K562 (cell line): ENCODE measurements at regions not wholly inside any gene's neighbourhood (a gene's known extent, or its start where the extent isn't known, plus 50 kb on each side); places are given as distances from the start of the nearest gene placed in this dataset.

ENCODE experiments used
- ATAC-seq: fragments of 200-7000 bp; cut with Tn5 transposase; 3 replicates; pipeline ENCODE4 v1.9.1; 2020; ENCODE audit warnings: moderate library complexity
- BruUV-seq: library from RNA; stranded (reverse); fragments of 400-500 nt; replicated peaks from 2 replicates; lab custom pipeline; 2021; lab: Mats Ljungman, UMichigan
- CTCF ChIA-PET: fragments of 300-600 bp; formaldehyde crosslinking; extraction: SDS; loops from one replicate; lab custom pipeline; 2021; ENCODE audit warnings: low intra/inter-chr PET ratio; lab: Yijun Ruan, JAX
- POLR2A ChIA-PET: fragments of 300-600, 350-650 bp; sonication (Branson Sonifier 250); formaldehyde crosslinking; extraction: SDS; loops from one replicate; lab custom pipeline; 2021; ENCODE audit warnings: antibody characterized with exemption, inconsistent platforms; lab: Yijun Ruan, JAX
- DNase-seq, 4 experiments: peaks; one replicate each; pipeline versions ENCODE4 v3.0.0 to v3.0.0-alpha.2; 2011 to 2018; ENCODE audit warnings: low spot score in 3 of 4, mixed read lengths in 3 of 4; ENCODE audit errors: extremely low read depth in 1 of 4
- FAIRE-seq: peaks from 2 replicates; lab custom pipeline; 2011; peaks lifted over from hg19 to GRCh38; lab: Jason Lieb, UNC
- H2AFZ ChIP-seq: 2 replicates; pipeline ENCODE4 v1.6.0; 2011; ENCODE audit warnings: low read depth, low read length, control low read depth, inconsistent platforms
- H3K27ac ChIP-seq: fragments of 200-600 bp; 3 replicates; pipeline ENCODE4 v1.8.0; 2011; ENCODE audit warnings: low read depth, mild to moderate bottlenecking, control low read depth, inconsistent platforms, low read length, moderate library complexity, mixed read lengths; ENCODE audit errors: extremely low read depth
- H3K27me3 ChIP-seq, 2 experiments: fragments of 300-600 bp in 1 of 2; 2 replicates in 1 of 2; 3 replicates in 1 of 2; pipeline versions ENCODE4 v1.6.0 to v1.8.0; 2011; ENCODE audit warnings: inconsistent platforms in 2 of 2, low read length in 2 of 2, mild to moderate bottlenecking in 1 of 2, mixed read lengths in 1 of 2, moderate library complexity in 1 of 2; ENCODE audit not compliant: control insufficient read depth in 2 of 2, insufficient read depth in 2 of 2
- H3K36me3 ChIP-seq: fragments of 300-600 bp; 3 replicates; pipeline ENCODE4 v1.8.0; 2011; ENCODE audit warnings: mild to moderate bottlenecking, low read length, inconsistent platforms; ENCODE audit not compliant: control insufficient read depth, insufficient read depth
- H3K4me1 ChIP-seq, 2 experiments: fragments of 200-600 bp in 1 of 2; replicated peaks in 1 of 2; 2 replicates in 1 of 2; 3 replicates in 1 of 2; pipeline versions ENCODE4 v1.5.1 to v1.8.0; 2011; ENCODE audit warnings: inconsistent platforms in 2 of 2, low read length in 2 of 2, mild to moderate bottlenecking in 1 of 2, mixed read lengths in 1 of 2, moderate library complexity in 1 of 2; ENCODE audit not compliant: control insufficient read depth in 2 of 2, insufficient read depth in 2 of 2
- H3K4me2 ChIP-seq: 2 replicates; pipeline ENCODE4 v1.6.1; 2011; ENCODE audit warnings: low read length, control low read depth, inconsistent platforms, mixed read lengths; ENCODE audit not compliant: insufficient read depth
- H3K4me3 ChIP-seq: fragments of 200-600 bp; sonication (generic), shearing (Covaris generic); 2 replicates; pipeline ENCODE4 v1.5.1; 2016; ENCODE audit warnings: control low read depth, inconsistent platforms
- H3K79me2 ChIP-seq: fragments of 200-600 bp; 3 replicates; pipeline ENCODE4 v1.8.0; 2011; ENCODE audit warnings: low read length, inconsistent platforms; ENCODE audit not compliant: control insufficient read depth, insufficient read depth
- H3K9ac ChIP-seq, 2 experiments: 2 replicates each; pipeline versions ENCODE4 v1.6.0 to v1.6.1; 2011; ENCODE audit warnings: low read depth in 2 of 2, low read length in 2 of 2, control low read depth in 1 of 2, inconsistent platforms in 1 of 2, mild to moderate bottlenecking in 1 of 2, mixed read lengths in 1 of 2; ENCODE audit not compliant: insufficient read depth in 1 of 2
- H3K9me1 ChIP-seq: one replicate; pipeline ENCODE4 v1.6.0; 2011; ENCODE audit warnings: inconsistent platforms, mild to moderate bottlenecking, low read length, moderate library complexity; ENCODE audit not compliant: control insufficient read depth, insufficient read depth
- H3K9me3 ChIP-seq: replicated peaks from 2 replicates; pipeline ENCODE4 v1.5.1; 2011; ENCODE audit warnings: low read depth, low read length, inconsistent platforms; ENCODE audit not compliant: control insufficient read depth, insufficient read depth
- H4K20me1 ChIP-seq: replicated peaks from 2 replicates; pipeline ENCODE4 v1.6.1; 2011; ENCODE audit warnings: low read length, inconsistent platforms, mixed read lengths; ENCODE audit not compliant: control insufficient read depth, insufficient read depth
- C11orf30 ChIP-seq: fragments of 450-650 bp; IDR thresholded peaks from 2 replicates; pipeline ENCODE4 v1.6.1; 2016; ENCODE audit warnings: low read depth, mild to moderate bottlenecking
- HCFC1 ChIP-seq: IDR thresholded peaks from 2 replicates; pipeline ENCODE4 v1.6.1; 2012; ENCODE audit warnings: low read depth, low read length, improper control_type of control experiment
- SMC3 ChIP-seq: conservative IDR thresholded peaks from 2 replicates; pipeline ENCODE4 v1.6.1; 2011; ENCODE audit warnings: low read depth, low read length, improper control_type of control experiment; ENCODE audit not compliant: insufficient read depth
- WGBS: fragments of 100-300 bp; shearing (Covaris generic); methylation state at CpG from one replicate; pipeline ENCODE4 v1.1.6; 2016; ENCODE audit warnings: low coverage, mixed read lengths; ENCODE audit not compliant: insufficient coverage; ENCODE audit errors: missing lambda C conversion rate; 5-methylcytosine and 5-hydroxymethylcytosine counted together
- in situ Hi-C: fragments of 300-500 bp; cut with MboI; formaldehyde crosslinking; loops from 4 replicates; pipeline ENCODE4 v1.15.0; 2018; ENCODE audit warnings: inconsistent platforms, mixed read lengths
- intact Hi-C: fragments of 100-400 bp; cut with micrococcal nuclease; formaldehyde crosslinking; loops from 2 replicates; pipeline ENCODE4 v1.14.2; 2022
- TF ChIP-seq, protein P1 (sequence below): fragments of 450-650 bp; IDR thresholded peaks from 2 replicates; pipeline ENCODE4 v1.6.1; 2017; ENCODE audit warnings: antibody characterized with exemption
- TF ChIP-seq, protein P2 (sequence below): fragments of 450-650 bp; formaldehyde crosslinking; IDR thresholded peaks from 2 replicates; pipeline ENCODE4 v1.4.0; 2020; ENCODE audit warnings: mild to moderate bottlenecking, moderate library complexity
- TF ChIP-seq, protein P3 (sequence below): fragments of 250-450 bp; sonication (Bioruptor Pico); IDR thresholded peaks from 2 replicates; pipeline ENCODE4 v1.5.0; 2020; ENCODE audit warnings: mild to moderate bottlenecking, borderline replicate concordance
- TF ChIP-seq, protein P4 (sequence below): fragments of 250-450 bp; sonication (Bioruptor Pico); IDR thresholded peaks from 2 replicates; pipeline ENCODE4 v1.4.0; 2020

DNA sequence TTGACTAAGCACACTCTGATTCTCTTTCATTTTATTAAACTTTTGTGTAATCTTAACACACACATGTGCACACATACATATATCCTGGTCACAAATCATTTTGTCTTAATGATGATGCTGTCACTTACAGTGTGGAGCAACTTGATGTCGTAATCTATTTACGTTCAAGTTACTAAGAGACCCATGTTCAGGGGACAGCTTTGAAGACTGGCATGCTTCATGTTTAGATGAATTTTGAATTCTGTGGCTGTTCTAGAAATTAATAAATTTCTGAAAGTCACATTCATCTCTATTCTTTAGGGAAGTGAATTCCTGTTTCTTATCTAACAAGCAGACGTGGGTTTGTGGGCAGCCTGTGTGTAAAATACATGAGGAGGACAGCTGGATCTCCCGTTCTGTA lies 1637.8 kb downstream of the PLA2G4A start (continued):
- TF ChIP-seq C11orf30, result no peak

DNA sequence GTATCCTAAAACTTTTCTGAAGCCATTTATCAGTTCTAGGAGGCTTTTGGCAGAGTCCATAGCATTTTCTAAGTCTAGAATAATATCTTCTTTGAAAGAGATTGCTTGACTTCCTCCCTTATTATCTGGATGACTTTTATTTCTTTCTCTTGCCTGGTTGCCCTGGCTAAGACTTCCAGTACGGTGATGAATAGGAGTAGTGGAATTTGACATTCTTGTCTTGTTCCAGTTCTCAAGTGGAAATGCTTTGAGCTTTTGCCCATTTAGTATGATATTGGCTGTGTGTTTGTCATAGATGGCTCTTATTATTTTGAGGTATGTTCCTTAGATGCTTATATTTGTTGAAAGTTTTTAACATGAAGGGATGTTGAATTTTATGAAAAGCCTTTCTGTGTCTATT lies 1647.9 kb downstream of the PLA2G4A start:
- TF ChIP-seq, protein P1, sequence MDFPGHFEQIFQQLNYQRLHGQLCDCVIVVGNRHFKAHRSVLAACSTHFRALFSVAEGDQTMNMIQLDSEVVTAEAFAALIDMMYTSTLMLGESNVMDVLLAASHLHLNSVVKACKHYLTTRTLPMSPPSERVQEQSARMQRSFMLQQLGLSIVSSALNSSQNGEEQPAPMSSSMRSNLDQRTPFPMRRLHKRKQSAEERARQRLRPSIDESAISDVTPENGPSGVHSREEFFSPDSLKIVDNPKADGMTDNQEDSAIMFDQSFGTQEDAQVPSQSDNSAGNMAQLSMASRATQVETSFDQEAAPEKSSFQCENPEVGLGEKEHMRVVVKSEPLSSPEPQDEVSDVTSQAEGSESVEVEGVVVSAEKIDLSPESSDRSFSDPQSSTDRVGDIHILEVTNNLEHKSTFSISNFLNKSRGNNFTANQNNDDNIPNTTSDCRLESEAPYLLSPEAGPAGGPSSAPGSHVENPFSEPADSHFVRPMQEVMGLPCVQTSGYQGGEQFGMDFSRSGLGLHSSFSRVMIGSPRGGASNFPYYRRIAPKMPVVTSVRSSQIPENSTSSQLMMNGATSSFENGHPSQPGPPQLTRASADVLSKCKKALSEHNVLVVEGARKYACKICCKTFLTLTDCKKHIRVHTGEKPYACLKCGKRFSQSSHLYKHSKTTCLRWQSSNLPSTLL, result no peak
- no peak for TF ChIP-seq C11orf30
- no peak for TF ChIP-seq HCFC1
- TF ChIP-seq, protein P2, sequence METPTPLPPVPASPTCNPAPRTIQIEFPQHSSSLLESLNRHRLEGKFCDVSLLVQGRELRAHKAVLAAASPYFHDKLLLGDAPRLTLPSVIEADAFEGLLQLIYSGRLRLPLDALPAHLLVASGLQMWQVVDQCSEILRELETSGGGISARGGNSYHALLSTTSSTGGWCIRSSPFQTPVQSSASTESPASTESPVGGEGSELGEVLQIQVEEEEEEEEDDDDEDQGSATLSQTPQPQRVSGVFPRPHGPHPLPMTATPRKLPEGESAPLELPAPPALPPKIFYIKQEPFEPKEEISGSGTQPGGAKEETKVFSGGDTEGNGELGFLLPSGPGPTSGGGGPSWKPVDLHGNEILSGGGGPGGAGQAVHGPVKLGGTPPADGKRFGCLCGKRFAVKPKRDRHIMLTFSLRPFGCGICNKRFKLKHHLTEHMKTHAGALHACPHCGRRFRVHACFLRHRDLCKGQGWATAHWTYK, result no peak
- TF ChIP-seq, protein P3, sequence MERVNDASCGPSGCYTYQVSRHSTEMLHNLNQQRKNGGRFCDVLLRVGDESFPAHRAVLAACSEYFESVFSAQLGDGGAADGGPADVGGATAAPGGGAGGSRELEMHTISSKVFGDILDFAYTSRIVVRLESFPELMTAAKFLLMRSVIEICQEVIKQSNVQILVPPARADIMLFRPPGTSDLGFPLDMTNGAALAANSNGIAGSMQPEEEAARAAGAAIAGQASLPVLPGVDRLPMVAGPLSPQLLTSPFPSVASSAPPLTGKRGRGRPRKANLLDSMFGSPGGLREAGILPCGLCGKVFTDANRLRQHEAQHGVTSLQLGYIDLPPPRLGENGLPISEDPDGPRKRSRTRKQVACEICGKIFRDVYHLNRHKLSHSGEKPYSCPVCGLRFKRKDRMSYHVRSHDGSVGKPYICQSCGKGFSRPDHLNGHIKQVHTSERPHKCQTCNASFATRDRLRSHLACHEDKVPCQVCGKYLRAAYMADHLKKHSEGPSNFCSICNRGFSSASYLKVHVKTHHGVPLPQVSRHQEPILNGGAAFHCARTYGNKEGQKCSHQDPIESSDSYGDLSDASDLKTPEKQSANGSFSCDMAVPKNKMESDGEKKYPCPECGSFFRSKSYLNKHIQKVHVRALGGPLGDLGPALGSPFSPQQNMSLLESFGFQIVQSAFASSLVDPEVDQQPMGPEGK, result no peak
- no peak for TF ChIP-seq SMC3
- TF ChIP-seq, protein P4, sequence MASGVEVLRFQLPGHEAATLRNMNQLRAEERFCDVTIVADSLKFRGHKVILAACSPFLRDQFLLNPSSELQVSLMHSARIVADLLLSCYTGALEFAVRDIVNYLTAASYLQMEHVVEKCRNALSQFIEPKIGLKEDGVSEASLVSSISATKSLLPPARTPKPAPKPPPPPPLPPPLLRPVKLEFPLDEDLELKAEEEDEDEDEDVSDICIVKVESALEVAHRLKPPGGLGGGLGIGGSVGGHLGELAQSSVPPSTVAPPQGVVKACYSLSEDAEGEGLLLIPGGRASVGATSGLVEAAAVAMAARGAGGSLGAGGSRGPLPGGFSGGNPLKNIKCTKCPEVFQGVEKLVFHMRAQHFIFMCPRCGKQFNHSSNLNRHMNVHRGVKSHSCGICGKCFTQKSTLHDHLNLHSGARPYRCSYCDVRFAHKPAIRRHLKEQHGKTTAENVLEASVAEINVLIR (CRISPR knock-in tag), result no peak
- no peak overlapping the region for H3K4me3 ChIP-seq
- no TSS peak for BruUV-seq
- in situ Hi-C loops (no loop called here), intact Hi-C loops (no loop called here)
- H3K9ac ChIP-seq, result no peak overlapping the region
- H3K79me2 ChIP-seq, result no peaks in the 10 kb centered on the region
- no peak overlapping the region for H3K4me2 ChIP-seq
- H3K27ac ChIP-seq, result no peak overlapping the region
- H3K36me3 ChIP-seq, result no peaks in the 10 kb centered on the region
- no peaks in the 10 kb centered on the region for H3K27me3 ChIP-seq
- H3K9me3 ChIP-seq, result no peaks in the 10 kb centered on the region
- CTCF ChIA-PET, result no interaction called here
- ATAC-seq (no peak), FAIRE-seq (no peak), DNase-seq (no peak)
- no peak overlapping the region for H2AFZ ChIP-seq
- no peaks in the 10 kb centered on the region for H3K4me1 ChIP-seq
- H3K9me1 ChIP-seq, result no peaks in the 10 kb centered on the region
- POLR2A ChIA-PET, result no interaction called here
- 0% methylated on average over 1 of the region's 1 CpG for WGBS
- H4K20me1 ChIP-seq, result no peaks in the 10 kb centered on the region
